RKO (cell line): ENCODE measurements at regions not wholly inside any gene's neighbourhood (a gene's known extent, or its start where the extent isn't known, plus 50 kb on each side); places are given as distances from the start of the nearest gene placed in this dataset.
"Not testable (repeated sequence)": the region's sequence is repeated elsewhere in the genome, so short reads cannot be mapped to it uniquely, and the experiment has no call there.

Source experiments
- DNase-seq: peaks from one replicate; pipeline ENCODE4 v3.0.0-alpha.2; 2016; ENCODE audit warnings: low spot score

DNA sequence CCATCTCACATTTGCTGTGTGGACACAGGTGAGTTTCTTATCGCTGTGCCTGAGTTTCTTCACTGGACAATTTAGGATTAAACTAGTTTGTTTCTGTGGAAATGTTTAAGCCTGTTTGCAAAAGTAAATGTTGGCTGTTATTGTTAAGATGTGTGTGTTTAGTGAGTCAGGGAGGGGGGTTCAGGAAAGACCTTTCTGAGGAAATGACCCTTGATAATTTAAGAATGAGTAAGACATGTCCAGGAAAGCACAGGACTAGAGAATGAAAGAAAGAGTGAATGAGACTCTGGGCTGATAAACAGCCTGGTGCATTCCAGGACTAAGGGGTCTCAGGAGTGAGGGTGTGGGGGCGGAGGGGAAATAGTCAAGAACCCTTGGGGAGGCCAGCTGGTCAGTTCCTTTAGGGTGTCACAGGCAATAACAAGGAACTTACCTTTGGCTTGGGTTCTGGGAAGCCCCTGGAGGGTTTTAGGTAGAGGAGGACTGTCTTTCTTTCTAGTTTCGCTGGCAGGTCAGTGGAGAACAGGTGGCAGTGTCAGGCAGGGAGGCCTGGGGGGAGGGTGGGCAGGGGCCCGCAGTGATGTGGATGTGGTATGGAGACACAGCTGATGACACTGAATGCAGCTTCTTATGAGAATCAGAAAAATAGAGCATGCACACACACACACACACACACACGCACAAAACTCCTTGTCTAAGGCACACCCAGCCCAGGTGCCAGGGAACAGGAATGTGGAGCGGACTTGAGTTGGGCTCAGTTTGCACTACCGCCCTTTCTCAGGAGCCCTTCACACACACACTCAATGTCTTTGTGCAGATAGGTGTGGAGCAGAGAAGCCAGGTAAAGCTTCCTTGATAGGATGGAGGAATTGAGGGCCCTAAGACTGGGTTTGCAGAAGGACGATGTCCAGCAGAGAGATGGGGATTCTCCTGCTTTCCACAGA is 1005.5 kb downstream of the VRK1 start:
- no peak for DNase-seq

DNA sequence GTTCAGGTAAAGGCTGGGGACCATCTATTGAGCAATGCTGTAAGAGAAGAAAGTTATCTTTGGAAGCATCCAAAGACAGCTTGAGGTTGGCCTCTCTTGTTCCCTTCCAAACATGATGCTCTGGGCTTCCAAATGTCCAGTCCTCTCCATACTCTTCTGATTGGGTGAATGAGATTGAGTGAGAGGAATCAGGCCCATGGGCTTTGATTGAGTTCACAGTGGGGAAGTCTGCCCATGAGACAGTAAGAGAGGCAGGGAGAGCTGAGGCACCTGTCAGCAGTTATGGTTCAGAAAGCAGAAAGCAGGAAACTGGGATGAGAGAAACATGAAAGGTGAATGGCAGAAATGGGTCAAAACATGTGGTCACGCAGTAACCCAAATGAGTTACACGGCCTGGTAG is 1006.9 kb downstream of the VRK1 start:
- no peak for DNase-seq

DNA sequence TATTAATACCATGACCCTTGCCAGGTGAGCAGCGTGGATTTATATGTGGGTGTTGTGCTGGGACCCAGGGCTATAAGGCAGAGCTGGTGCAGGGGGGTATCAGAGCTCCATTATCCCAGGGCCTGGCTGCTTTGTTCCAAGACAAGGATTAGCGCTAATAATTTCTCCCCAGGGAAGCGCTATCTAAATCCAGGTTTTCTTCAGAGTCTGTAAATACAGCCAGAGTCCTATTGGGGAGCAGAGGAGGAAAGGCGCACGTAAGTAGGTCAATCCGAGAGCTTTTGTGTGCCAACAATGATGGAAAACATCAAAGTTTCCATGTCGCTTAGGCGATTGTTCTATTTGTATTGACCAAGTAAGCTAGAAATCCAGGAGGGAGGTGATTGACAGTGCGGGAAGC is 1009.7 kb downstream of the VRK1 start:
- no peak for DNase-seq

DNA sequence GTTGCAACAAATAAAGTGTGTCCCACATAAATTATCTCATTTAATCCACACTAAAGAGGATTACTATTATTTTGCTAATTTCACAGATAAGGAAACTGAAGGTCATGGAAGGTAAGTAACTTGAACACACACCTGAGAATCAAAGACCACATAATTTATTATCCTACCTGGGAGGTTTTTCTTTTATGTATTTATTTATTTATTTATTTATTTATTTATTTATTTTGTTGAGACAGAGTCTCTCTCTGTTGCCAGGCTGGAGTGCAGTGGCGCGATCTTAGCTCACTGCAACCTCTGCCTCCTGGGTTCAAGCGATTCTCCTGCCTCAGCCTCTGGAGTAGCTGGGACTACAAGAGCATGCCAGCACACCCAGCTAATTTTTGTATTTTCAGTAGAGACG is 1011.4 kb downstream of the VRK1 start:
- DNase-seq, result not testable (repeated sequence)

DNA sequence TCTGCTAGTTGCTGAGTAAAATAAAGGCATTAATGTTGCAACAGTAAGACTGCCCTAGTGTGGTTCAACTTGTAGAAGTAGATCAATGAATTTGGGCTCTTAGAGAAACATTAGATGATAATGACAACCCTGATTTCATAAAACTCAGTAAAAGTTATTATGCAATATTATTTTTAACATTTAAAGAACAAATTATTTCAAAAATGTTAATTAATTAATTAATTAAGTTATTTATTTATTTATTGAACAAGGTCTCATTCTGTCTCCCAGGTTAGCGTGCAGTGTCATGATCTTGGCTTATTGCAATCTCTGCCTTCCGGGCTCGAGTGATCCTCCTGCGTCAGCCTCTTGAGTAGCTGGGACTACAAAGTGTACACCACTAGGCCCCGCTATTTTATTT is 1016.4 kb downstream of the VRK1 start:
- no peak for DNase-seq

GRCh38 chr14:97820781-97821180 is 1023.6 kb downstream of the VRK1 start:
- DNase-seq, result no peak

- no peak for DNase-seq
These were observed 1027.0 kb downstream of the VRK1 start for GRCh38 chr14:97824218-97824617.

DNA sequence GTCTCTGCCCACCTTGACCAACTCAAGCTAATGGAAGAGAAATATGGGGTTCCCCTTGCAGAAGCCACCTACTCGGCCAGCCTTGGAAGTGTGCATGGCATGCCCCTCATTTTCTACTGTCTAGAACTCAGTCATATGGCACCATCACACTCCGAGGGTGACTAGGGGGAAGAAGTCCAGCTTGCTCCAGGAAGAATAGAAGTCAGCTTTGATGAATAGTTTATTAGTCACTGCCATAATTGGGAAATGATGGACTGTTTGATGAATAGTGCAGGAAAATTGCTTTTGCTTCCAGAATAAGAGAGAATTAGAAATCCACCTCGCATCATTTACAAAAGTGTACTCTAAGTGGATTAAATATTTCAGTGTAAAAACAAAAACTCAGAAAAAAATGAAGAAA is 1030.6 kb downstream of the VRK1 start:
- peak; percentile 24 for DNase-seq

- DNase-seq, result no peak
These were observed 1035.6 kb downstream of the VRK1 start for GRCh38 chr14:97832776-97833175.

GRCh38 chr14:97838986-97839385 is 1041.8 kb downstream of the VRK1 start:
- DNase-seq, result no peak

GRCh38 chr14:97840159-97840558 is 1043.0 kb downstream of the VRK1 start:
- no peak for DNase-seq

- DNase-seq, result no peak
These were observed 1044.6 kb downstream of the VRK1 start for GRCh38 chr14:97841762-97842161.

GRCh38 chr14:97843066-97843465 is 1045.9 kb downstream of the VRK1 start:
- DNase-seq, result no peak

DNA sequence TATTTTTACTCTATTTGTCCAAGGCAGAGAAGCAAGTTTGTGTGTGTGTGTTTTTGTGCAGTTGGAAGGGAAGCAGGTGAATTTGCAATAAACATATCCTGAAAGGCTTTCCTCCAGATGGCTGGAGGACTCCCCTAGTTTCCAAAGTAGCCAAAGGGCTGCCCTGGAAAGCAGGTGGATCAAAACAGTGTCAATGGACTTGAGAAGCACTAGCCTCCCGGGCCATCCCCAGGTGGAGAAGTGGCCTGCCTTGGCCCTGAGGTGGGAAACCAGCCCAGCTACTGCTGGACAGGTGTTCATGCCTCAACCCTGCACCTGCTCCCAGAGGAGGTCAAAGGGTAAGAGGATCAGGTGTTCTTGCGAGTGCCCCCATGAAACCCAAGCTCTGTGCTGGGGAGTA is 1046.9 kb downstream of the VRK1 start:
- DNase-seq, result no peak

GRCh38 chr14:97846156-97846555 is 1049.0 kb downstream of the VRK1 start:
- no peak for DNase-seq

DNA sequence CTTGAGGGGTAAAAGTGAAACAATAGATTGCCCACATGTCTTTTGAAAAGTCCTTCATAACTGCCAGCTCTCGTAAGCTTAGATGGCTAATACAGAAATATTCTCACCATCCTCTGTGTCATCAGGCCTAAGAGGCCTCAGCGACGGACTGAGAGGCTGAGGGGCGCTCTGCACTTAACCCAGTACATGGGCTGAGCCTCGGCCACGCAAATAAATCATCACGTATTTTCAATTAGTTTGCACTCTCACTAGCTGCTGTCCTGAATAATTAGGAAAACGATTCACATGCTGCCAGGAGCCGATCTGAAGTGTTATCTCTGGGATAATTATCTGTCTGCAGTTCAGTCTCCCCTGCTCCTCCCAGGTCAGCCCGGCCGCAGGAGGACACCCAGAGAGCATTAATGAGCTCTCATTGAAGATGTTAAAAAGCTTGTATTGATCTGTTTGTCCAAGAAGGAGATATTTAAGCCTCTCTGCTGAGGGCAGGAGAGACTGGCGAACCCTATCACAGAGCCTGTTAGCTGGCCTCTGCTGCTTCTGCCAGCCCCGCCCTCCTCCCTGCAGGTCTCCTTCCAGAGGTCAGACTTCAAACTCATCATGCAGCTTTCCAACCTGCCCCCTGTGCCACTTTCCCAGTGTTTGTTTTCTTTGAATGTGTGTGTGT is 1051.3 kb downstream of the VRK1 start:
- no peak for DNase-seq

GRCh38 chr14:97850466-97850865 is 1053.3 kb downstream of the VRK1 start:
- DNase-seq, result no peak

GRCh38 chr14:97850886-97851285 is 1053.7 kb downstream of the VRK1 start:
- DNase-seq, result no peak

- DNase-seq, result no peak
These were observed 1054.3 kb downstream of the VRK1 start for GRCh38 chr14:97851428-97851995.

- DNase-seq, result no peak
These were observed 1057.7 kb downstream of the VRK1 start for GRCh38 chr14:97854918-97855317.

- no peak for DNase-seq
These were observed 1069.0 kb downstream of the VRK1 start for GRCh38 chr14:97866195-97866594.

- DNase-seq, result no peak
These were observed 1069.5 kb downstream of the VRK1 start for GRCh38 chr14:97866664-97867063.

- no peak for DNase-seq
These were observed 1076.1 kb downstream of the VRK1 start for GRCh38 chr14:97873291-97873690.
